ENCODE measurements at regions not wholly inside any gene's neighbourhood (a gene's known extent, or its start where the extent isn't known, plus 50 kb on each side); places are given as distances from the start of the nearest gene placed in this dataset.

GRCh38 chr1:54456361-54456760 lies 50.2 kb upstream of the SSBP3 start:
- TF ChIP-seq CTCF (IDR thresholded peaks at IDR 0.05 in 2 of 3, conservative IDR thresholded peaks at IDR 0.05 in 1 of 3; ENCODE audit: borderline replicate concordance in 1 of 3, insufficient read depth in 1 of 3, low read depth in 2 of 3, low read length in 2 of 3): no peak
- no peak for TF ChIP-seq EZH2 (IDR thresholded peaks at IDR 0.05)
- no peak for TF ChIP-seq ZNF274 (IDR thresholded peaks at IDR 0.05; ENCODE audit: low read depth, low read length)
- no peak for TF ChIP-seq SIN3A (IDR thresholded peaks at IDR 0.05; ENCODE audit: low read depth)
- no peak for TF ChIP-seq POLR2A (IDR thresholded peaks at IDR 0.05; ENCODE audit: borderline replicate concordance, extremely low read depth, insufficient read depth, insufficient read length)
- no peak for TF ChIP-seq RAD21 (IDR thresholded peaks at IDR 0.05; ENCODE audit: low read depth)
- TF ChIP-seq MAX (IDR thresholded peaks at IDR 0.05): no peak
- no peak for TF ChIP-seq TCF7L2 (IDR thresholded peaks at IDR 0.05; ENCODE audit: borderline replicate concordance, extremely low read depth, insufficient read depth, insufficient read length)
- TF ChIP-seq POLR2AphosphoS5 (IDR thresholded peaks at IDR 0.05; ENCODE audit: low read depth, low read length): no peak
- no peak for TF ChIP-seq JUND (IDR thresholded peaks at IDR 0.05)
